GM13976 (cell line): ENCODE measurements at regions not wholly inside any gene's neighbourhood (a gene's known extent, or its start where the extent isn't known, plus 50 kb on each side); places are given as distances from the start of the nearest gene placed in this dataset.

Source experiments
- DNase-seq: peaks from one replicate; pipeline ENCODE4 v3.0.0; 2012; ENCODE audit warnings: low spot score
- in situ Hi-C: fragments of 300-500 bp; cut with MboI; formaldehyde crosslinking; loops from one replicate; pipeline ENCODE4 v1.12.0; 2022; ENCODE audit warnings: low sequenced_read_pairs, mixed read lengths, inconsistent platforms; ENCODE audit not compliant: unreplicated experiment
- TF ChIP-seq, protein P1 (sequence below): IDR thresholded peaks from 2 replicates; pipeline ENCODE4 v1.5.1; 2012; ENCODE audit warnings: borderline replicate concordance, mild to moderate bottlenecking; ENCODE audit not compliant: insufficient read depth; ENCODE audit errors: extremely low read depth, missing control alignments, control extremely low read depth

DNA sequence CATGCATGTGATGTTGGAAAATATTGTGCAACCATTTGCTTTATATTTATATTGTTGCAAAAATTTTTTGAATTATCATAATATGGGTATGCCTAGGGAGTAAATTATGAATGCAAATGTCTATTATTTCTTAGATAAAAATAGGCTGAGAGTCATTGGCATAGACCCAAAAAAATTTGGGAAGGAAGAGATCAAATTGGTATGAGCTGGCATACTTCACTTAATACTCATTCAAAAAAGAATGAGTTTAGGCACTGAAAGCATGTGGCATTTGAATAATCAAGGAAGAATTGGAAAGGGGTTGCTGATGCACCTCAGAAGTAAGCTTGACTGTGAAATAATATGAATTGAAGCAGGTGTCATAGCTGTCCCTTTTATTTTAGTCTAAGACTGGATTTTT lies 764.0 kb upstream of the DPPA4 start:
- TF ChIP-seq, protein P1, sequence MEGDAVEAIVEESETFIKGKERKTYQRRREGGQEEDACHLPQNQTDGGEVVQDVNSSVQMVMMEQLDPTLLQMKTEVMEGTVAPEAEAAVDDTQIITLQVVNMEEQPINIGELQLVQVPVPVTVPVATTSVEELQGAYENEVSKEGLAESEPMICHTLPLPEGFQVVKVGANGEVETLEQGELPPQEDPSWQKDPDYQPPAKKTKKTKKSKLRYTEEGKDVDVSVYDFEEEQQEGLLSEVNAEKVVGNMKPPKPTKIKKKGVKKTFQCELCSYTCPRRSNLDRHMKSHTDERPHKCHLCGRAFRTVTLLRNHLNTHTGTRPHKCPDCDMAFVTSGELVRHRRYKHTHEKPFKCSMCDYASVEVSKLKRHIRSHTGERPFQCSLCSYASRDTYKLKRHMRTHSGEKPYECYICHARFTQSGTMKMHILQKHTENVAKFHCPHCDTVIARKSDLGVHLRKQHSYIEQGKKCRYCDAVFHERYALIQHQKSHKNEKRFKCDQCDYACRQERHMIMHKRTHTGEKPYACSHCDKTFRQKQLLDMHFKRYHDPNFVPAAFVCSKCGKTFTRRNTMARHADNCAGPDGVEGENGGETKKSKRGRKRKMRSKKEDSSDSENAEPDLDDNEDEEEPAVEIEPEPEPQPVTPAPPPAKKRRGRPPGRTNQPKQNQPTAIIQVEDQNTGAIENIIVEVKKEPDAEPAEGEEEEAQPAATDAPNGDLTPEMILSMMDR: no peak
- in situ Hi-C loops: no loop called here
- no peak for DNase-seq

DNA sequence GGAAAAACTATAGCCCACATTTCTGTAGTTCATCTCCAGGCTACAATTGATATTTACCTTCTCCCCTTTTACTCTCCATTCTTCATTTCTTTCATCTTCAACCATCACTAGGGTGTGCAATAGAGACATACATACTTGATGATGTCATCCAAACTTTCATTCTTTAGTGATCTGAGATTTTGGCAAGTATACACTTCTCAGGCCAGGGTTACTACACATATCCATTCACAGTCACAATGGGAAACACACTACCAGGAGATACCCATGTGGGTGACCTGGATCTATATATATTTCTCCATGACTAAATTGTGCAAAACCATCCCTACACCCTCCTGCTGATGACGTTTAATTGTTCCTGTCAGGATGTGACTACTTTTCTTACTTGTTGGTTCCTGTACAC lies 769.5 kb upstream of the DPPA4 start:
- in situ Hi-C loops: no loop called here
- TF ChIP-seq, protein P1: no peak
- no peak for DNase-seq

DNA sequence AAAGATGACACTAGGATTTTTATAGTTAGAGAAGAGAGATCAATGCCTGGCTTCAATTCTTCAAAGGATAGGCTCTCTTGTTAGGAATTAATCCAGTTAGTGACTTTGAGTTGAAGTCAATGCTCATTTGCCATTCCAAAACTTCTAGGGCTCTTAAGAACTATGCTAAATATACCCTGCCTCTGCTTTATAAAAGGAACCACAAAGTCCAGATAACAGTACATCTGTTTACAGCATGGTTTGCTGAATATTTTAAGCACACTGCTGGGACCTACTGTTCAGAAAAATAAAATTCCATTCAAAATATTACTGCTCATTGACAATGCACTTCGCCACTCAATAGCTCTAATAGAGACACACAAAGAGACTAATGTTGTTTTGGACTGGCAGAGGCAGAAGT lies 786.6 kb upstream of the DPPA4 start:
- no peak for DNase-seq
- TF ChIP-seq, protein P1: no peak
- in situ Hi-C loops: no loop called here

DNA sequence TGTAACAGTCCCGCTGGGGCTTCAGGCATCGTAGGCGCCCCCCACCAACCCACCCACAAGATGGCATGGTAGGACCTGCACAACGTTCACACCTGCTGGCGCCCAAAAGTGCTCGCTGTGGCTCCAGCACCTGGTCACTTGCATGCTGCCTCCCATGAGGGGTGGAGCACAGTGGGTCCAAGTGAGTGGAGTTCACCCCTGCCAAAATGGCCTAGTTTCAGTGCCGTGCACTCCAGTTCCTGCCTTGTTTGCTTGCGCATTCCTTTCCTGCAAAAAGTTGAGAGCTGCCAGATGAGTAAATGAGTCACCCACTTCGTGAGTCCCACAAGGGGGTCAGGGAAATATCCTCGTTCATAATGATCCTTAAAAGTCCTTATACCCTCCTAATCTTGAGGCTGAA lies 788.7 kb upstream of the DPPA4 start:
- DNase-seq: no peak
- in situ Hi-C loops: no loop called here
- TF ChIP-seq, protein P1: no peak

DNA sequence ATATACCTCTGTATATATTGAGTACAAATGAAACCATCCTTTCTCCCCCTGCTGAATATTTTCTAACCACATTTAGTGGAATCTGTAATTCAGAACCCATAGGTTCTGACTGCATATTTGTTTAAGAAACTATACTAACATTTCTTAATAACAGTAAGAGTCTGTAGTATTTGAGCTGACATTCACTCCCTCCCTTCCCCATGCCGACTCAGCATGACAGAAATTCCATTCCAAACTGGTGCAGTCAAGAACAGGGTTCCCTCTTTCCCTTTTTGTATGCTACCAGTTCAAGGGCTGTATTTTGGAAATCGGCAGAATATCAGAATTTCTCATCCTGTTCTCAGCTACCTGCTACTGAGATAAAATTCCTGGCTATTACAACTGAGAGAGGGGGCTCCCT lies 796.6 kb upstream of the DPPA4 start:
- DNase-seq: no peak

DNA sequence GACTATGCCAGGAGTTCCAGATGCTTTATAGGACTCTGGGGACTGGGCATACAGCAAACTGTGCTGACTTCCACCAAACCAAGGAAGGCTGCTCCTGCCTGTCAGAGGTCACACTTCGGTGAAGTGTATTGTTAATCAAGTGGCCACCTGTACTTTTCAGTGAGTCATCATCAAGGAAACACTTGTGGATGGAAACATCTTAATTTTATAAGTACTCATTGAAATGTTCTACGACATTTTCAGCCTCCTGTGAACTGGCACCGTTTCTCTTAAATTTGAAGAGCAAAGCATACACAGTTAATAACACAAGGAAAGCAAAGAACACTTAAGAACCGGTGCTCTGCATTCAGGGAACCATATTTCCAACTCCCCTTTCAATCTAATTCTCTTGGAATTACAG lies 801.7 kb upstream of the DPPA4 start:
- in situ Hi-C loops: no loop called here
- TF ChIP-seq, protein P1: no peak
- no peak for DNase-seq

More for the DNA sequence above, 796.6 kb upstream of the DPPA4 start:
- TF ChIP-seq, protein P1: no peak
- in situ Hi-C loops: no loop called here

DNA sequence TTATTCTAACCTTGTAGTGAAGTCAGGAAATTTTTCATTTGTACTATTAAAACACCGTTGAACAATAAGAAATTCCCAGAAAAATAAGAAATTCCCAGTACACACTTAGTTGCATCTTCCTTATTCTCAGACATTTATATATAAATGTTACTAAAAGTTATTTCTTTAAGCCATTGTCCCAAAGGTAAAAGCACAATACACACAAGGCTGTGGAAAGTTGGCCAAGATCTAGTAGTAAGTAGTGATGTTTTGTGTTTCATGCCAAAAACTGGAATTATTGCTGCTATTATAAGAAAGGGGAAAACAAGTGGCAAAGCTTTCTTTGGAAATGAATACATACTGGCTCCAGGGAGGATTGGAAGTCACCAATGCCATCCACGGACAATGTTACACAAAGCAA lies 802.5 kb upstream of the DPPA4 start:
- TF ChIP-seq, protein P1: no peak
- in situ Hi-C loops: no loop called here
- no peak for DNase-seq
